ENCODE measurements at regions not wholly inside any gene's neighbourhood (a gene's known extent, or its start where the extent isn't known, plus 50 kb on each side); places are given as distances from the start of the nearest gene placed in this dataset.

GRCh38 chr1:80842796-80843195 lies 957.9 kb upstream of the ADGRL2 start:
- no peak for DNase-seq

GRCh38 chr1:80841261-80841660 lies 959.5 kb upstream of the ADGRL2 start:
- no peak for DNase-seq

DNA sequence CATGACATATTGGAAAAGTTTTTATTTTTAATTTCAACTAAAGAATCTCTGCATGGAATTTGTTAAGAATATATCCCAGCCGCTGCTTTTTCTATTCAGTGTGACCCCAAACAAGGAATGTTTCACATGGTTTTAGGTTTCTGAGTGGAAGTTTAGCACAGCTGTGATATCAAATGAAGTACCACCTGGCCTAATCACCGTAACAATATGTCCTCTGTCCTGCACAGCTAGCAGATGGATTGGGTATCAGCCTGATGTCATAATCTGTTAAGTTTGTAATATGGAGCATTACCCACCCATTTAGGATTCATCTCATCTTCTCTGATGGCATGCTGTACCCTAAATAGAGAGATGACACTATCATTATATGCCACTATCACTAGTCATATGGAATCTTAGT lies 963.7 kb upstream of the ADGRL2 start:
- no peak for DNase-seq

- no peak for DNase-seq
Measured at GRCh38 chr1:80836505-80836904, 964.2 kb upstream of the ADGRL2 start.

DNA sequence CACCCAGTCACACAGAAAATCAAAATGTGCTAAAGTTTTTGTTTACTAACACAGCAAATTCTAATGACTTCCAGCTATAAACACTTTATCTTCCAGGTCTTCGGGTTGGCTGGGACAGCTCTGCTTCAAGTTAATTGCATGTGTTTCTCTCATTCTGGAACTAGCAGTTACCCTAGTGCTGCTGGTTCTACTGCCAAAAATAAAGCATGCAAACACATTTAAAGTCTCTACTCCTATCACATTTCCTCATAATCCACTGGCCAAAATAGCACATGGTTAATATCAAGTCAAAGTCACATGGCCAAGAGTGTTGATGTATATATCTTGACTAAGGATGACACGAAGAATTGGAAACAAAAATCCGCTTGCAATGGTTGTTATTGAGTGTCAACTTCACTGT lies 973.1 kb upstream of the ADGRL2 start:
- no peak for DNase-seq

DNA sequence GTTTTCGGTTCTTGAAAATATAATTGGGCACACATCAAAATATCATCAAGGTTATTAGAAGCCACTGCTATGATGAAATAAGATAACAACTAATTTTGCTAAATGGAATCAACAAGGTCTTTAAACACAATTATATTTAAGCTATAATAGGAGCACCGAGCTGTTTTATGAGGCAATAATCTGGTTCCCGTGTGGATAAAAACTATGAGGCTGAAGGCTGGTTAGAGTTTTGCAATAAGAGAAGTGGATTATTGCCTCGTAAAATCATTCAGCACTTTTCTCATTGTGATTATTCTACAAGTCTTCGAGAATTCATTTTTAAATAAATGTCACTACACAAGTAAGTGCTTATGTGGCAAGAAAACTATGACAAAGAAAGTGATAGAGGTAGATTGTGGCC lies 975.7 kb upstream of the ADGRL2 start:
- no peak for DNase-seq

DNA sequence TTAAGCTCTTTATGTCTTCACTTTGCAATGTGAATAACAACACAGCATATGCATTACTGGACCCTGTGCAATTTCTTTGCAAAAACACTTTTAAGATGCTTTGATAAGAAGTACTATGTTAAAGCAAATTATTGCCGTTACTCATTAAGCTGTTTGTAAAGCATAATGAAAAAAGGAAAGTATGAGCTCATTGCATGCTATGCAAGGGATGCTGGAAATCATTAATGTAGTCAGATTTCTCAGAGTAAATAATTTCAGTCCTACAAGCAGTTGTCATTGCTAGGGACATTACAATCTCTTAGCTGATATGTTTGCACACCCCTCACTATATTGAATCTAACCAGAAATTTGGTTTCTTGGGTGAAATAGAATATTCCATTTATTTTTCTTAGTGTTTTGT lies 982.5 kb upstream of the ADGRL2 start:
- no peak for DNase-seq

DNA sequence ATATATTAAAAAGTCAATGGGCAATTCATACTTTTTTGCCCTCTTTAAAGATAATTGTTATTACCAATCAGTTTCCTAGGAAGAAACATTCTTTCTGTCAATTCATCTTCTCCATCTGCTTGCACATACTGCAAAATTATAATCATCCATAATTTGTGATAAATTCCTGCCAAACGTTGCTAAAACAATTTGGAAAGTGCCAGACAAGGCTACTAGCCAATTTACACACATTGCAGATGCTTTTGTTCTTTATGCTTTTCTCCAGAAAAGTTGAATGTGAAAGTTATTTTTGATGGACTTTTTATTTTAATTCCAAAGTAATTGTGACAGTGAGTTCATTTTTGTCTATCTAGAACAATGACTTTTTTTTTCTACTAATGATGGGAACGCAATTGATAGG lies 992.8 kb upstream of the ADGRL2 start:
- DNase-seq: no peak

DNA sequence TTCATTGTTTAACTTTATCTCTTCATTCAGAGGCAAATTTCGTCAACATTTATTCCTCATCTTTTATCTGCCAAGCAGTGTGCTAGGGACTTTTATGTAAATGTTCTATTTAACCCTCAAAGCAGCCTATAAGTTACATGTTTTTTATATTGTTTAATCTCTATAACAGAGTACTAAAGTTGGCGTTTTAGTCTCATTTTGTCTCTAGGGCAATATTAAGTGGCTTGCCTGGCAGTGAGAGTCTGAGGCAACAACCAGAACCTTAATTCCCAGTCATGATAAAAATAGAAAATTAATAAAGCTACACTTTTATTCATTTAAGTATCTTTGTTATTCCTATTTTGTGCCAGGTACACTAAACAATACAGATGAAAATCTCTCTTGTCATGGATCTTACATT lies 994.3 kb upstream of the ADGRL2 start:
- no peak for DNase-seq

- DNase-seq: no peak
Measured at GRCh38 chr1:80801695-80802094, 999.0 kb upstream of the ADGRL2 start.

DNA sequence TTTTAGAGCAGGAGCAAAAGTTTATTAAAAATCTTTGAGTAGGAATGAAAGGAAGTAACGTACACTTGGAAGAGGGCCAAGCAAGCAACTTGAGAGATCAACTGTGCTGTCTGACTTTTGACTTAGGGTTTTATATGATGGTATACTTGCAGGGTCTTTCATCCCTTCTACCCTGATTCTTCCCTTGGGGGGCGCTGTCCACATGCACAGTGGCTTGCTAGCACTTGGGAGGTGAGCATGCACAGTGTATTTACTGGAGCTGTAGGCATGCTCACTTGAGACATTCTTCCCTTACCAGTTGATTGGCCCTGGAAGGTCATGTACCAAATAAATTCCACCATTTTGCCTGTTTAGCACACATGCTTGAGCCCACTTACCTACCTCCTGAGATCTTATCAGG lies 1001.3 kb upstream of the ADGRL2 start:
- no peak for DNase-seq

DNA sequence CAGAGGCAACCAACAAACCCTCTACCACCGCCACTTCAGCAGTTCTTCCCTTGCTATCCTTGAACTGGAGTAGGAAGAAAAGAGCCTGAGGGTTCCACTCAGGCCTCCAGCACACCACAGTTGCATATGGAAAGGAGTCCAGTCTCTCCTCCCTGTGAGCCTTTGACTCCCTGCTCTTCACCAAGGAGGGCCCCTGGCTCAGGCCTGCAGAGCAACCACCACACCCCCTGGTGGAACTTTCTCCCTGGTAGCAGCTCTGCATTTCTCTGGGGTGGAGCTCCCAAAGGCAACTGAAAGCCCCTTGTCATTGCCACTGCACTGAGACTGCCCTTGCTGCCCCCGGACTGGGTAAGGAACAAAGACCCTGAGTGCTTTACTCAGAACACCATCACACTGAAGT lies 1021.5 kb upstream of the ADGRL2 start:
- DNase-seq: no peak

DNA sequence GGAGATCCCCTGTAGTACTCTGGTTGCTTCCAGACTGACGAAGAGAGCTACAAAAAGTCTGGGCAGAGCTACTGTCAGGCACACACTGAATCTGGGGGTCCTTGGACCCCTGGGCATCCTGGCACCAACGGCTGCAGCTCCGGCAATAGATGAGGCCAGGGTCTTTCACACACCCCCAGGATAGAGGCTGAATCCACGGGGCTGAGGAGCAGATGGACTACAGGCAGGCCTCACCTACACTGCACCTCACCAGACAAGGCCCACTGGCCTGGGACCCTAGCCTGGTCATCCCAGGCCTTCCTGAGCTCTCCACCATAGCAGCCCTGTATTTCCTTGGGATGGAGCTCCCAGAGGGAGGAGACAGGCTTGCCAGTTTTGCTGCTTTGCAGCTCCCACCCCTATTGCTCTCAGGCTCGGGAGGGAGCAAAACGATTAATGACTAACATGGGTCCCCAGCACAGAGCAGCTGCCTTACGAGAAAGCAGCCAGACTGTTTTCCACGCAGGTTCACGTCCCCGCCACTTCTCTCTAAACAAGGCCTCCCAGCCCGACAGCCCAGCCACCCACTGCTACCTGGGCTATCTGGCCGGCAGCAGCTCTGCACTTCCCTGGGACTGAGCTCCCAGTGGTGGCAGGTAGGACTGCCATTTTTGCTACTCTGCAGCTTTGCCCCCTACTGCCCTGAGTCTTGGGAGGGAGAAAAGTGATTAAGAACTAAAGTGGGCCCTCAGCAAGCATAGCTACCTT lies 1022.5 kb upstream of the ADGRL2 start:
- no peak for DNase-seq

DNA sequence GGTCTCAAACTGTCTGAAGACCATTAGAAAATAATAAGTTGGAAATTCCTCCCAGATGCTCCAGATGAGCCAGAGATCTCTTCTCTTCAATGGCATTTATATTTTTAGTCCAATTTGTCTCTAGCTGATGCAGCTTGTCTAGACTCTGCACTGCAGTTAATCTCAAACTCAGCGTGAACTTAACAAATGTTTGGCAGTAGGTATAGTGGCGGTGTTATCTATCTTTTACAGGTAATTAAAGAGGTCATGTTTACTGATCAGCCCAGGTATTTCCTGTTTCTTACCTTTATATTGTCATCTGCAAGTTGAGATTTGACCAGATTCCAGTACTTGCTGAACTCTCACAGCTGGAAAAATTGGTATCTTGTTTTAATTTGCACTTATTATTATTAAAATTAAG lies 1024.5 kb upstream of the ADGRL2 start:
- DNase-seq: no peak

- DNase-seq: no peak
Measured at GRCh38 chr1:80769208-80769750, 1031.5 kb upstream of the ADGRL2 start.

DNA sequence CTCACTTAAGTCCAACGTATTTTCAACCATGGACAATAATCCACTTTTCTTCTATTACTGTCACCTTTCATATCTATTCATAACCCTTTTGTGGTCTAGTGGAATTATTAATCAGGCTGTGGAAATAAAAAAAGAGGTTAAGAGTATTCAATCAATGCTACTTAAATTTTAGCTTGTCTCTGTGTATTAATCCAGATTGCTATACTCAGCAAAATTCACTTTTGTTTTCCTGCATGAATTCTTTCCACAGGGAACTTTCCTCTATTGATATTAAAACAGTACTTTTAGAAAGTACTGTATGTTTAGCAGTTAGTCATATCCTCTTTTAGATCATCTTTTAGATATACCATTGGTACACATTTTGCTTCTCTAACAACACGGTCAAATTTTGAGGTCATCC lies 1033.0 kb upstream of the ADGRL2 start:
- no peak for DNase-seq

DNA sequence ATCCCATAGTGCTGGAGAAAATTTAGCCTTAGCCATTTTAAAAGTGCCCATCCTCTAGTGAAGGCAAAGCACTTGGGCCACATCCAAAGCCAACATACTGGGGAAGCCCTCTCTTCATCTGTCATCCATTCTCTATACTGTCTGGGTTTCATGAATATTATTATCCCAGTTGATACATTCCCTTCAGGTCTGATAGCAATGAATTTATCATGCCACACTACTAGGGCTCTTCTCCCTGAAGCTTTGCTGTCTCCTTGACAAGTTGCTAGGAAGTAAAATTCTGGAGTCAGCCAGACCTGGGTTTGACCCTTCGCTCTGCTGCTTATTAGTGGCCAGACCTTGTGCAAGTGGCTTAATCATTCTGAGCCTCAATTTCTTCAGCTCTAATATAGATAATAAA lies 1041.4 kb upstream of the ADGRL2 start:
- DNase-seq: no peak

GRCh38 chr1:80755944-80756343 lies 1044.8 kb upstream of the ADGRL2 start:
- DNase-seq: no peak

DNA sequence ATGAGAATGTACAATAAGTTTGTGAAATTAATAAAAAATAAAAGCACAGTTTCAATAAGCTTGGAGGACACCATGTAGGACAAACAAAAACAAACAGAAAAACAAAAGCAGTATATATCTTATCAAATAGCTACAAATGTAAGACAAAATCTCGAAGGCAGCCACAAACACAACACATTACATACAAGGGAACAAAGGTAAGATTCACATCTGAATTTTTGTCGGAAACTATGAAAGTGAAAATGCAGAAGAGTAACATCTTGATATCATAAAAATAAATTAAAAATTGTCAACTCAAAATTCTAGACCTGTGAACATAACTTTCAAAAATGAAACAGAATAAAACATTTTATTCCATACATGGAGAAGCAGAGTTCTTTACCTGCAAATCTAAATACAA lies 1049.5 kb upstream of the ADGRL2 start:
- no peak for DNase-seq

DNA sequence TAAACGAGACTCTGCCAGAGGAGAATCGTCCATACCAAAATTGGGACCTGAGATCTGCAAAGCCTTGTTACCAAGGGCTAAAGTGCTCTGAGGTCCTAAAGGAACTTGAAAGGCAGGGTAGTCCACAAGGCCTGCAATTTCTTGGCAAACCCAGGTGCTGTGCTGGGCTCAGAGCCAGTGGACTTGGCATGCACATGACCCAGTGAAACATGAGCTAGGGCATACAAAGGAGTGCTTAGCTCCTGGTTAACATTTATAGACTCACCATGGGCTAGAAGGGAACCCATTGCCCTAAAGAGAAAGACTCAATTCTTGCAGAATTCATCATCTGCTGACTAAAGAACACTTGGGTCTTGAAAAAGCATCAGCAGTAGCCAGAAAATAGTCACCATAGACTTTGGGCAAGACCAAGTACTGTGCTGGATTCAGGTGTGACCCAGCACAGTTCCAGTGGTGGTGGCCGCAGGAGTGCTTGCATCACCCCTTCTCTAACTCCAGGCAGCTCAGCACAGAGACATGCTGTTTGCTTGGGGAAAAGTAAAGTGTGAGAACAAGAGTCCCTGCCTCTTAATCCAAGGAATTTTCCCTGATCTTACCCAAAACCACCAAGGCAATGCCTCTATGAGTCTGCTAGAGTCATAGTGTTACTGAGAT lies 1069.4 kb upstream of the ADGRL2 start:
- no peak for DNase-seq

DNA sequence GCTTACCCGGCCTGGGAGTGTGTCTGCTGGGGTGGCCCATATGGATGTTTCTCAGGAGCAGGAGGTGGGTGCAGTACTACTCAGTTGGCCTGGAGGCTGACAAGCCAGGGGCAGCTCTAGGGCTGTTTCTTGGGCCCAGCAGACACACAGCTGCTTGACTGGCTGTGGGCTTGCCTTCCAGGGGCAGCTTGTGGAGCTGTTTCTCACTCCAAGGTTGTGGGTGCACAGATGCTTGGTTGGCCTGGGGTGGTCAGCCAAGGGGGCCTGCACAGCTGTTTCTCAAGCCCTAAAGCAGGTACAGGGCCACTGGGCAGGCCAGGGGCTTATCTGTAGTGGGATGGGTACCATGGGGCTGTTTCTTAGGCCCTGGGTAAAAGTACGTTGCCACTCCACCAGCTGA lies 1078.1 kb upstream of the ADGRL2 start:
- no peak for DNase-seq

DNA sequence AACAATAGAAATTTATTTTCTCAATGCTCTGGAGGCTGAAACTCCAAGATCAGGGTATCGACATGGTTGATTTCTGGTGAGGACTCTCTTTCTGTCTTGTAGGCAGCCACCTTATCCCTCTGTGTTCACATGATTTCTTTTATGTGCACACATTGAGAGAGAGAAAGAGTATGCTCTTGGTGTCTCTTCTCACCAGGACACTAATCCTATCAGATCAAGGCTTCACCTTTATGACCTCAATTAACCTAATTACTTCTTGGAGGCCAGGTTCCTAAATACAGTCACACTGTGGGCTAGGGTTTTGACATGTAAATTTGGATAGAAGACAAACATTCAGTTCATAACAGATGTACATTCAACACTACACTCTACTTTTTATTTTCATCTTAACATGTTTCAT lies 1094.2 kb upstream of the ADGRL2 start:
- DNase-seq: no peak

DNA sequence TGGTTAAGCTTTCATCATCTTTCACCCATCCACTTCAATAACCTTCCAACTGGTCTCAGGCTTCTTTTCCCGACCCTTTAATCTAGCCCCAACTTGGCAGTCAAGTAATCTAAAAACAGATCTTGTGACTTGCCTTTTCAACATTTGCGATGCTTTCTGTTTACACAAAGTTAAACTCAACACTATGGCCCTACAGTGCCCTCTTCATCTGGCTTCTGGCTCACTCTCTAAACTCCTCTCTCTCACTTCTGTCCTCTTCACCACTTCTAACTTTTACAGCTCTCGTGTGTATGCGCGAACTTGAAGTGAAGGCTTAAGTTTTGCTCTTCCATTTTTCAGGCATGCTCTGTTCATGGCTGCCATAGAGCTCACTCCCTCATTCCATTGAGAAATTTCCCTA lies 1122.3 kb upstream of the ADGRL2 start:
- DNase-seq: no peak

DNA sequence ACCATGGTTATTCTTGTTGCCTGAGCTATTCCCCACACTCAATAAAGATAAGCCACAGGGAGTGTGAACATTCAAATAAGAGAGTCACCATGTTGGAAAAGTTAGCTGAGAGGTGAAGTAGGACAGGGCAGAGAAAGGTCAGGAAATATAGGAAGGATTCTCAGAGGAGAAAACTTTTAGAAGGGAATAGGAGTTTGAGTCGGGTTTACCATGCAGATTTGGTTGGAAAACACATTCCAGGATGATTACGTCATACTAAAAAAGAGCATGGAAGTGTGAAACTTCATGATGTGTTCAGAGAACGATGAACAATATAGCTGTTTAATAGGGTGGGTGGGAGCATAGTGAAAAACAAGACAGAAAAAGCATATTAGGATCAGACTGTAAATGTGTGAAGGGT lies 1125.3 kb upstream of the ADGRL2 start:
- DNase-seq: no peak

Measured in CD4-positive, alpha-beta T cell treated with Interleukin-15 for 1 hour (primary cell).